ENCODE measurements at regions not wholly inside any gene's neighbourhood (a gene's known extent, or its start where the extent isn't known, plus 50 kb on each side); places are given as distances from the start of the nearest gene placed in this dataset.
"Not testable (repeated sequence)": the region's sequence is repeated elsewhere in the genome, so short reads cannot be mapped to it uniquely, and the experiment has no call there.

GRCh38 chr2:16240402-16240801, 300.1 kb downstream of the MYCN start:
- Mint-ChIP-seq H3K36me3 (ENCODE audit: unreplicated experiment) (peaks cover 2% of the 10 kb centered on the region), H3K9me3 (ENCODE audit: unreplicated experiment) (no peaks in the 10 kb centered on the region), H3K4me3 (ENCODE audit: unreplicated experiment) (no peak overlapping the region), H3K27me3 (ENCODE audit: unreplicated experiment) (peaks cover 3% of the 10 kb centered on the region), H3K27ac (ENCODE audit: unreplicated experiment) (no peak overlapping the region), H3K4me1 (ENCODE audit: low read depth, unreplicated experiment) (peaks cover 4% of the 10 kb centered on the region)
- TF ChIP-seq, protein P1, sequence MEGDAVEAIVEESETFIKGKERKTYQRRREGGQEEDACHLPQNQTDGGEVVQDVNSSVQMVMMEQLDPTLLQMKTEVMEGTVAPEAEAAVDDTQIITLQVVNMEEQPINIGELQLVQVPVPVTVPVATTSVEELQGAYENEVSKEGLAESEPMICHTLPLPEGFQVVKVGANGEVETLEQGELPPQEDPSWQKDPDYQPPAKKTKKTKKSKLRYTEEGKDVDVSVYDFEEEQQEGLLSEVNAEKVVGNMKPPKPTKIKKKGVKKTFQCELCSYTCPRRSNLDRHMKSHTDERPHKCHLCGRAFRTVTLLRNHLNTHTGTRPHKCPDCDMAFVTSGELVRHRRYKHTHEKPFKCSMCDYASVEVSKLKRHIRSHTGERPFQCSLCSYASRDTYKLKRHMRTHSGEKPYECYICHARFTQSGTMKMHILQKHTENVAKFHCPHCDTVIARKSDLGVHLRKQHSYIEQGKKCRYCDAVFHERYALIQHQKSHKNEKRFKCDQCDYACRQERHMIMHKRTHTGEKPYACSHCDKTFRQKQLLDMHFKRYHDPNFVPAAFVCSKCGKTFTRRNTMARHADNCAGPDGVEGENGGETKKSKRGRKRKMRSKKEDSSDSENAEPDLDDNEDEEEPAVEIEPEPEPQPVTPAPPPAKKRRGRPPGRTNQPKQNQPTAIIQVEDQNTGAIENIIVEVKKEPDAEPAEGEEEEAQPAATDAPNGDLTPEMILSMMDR (IDR thresholded peaks at IDR 0.05; ENCODE audit: partially characterized antibody, unreplicated experiment): no peak
- DNase-seq: no peak

DNA sequence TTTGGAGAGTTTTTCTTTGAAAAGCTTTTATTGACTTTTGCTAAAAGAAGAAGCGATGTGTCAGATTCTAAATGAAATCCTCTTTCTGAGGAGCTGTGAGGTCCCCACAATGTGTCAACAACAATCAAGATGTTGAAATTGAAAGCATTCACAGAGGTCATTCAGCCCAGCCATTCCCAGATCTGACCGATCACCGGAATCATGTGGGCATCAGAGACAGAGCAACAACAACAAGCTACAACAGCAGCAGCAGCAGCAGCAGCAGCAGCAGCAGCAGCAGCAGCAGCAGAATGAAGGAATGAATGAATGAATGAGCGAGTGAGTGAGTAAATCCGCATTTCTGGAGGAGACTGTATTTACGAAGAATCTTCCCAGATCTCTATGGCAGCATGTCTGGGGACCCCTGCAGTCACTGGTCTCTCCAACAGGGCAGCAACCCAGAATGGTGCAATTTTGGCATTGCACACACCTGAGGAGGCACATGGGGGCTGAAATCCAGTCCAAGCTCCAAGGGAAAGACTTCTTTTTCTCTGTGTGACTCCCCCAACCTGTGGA, 299.0 kb downstream of the MYCN start:
- H3K4me1 Mint-ChIP-seq (ENCODE audit: low read depth, unreplicated experiment): peaks cover 7% of the 10 kb centered on the region
- peaks cover 5% of the 10 kb centered on the region for H3K36me3 Mint-ChIP-seq (ENCODE audit: unreplicated experiment)
- H3K27me3 Mint-ChIP-seq (ENCODE audit: unreplicated experiment): no peaks in the 10 kb centered on the region
- H3K9me3 Mint-ChIP-seq (ENCODE audit: unreplicated experiment): peaks cover 2% of the 10 kb centered on the region
- DNase-seq: no peak
- no peak overlapping the region for H3K27ac Mint-ChIP-seq (ENCODE audit: unreplicated experiment)
- TF ChIP-seq, protein P1 (IDR thresholded peaks at IDR 0.05; ENCODE audit: partially characterized antibody, unreplicated experiment): no peak
- no peak overlapping the region for H3K4me3 Mint-ChIP-seq (ENCODE audit: unreplicated experiment)

DNA sequence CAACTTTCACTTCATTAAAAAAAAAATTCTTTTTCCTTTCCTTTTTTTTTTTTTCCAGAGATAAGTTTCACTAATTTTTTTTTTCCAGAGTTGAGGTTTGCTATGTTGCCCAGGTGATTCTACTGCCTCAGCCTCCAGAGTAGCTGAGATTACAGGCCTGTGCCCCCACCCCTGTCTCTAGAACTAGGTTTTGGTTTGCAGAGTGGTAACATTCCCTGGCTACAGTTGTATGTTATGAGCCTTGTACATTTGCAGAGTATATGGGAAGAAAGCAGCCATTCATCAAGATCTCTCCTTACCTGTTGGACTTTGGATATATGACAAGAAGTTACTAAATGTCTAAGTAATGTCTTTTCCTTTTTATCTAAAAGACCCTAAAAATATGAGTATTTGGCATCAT, 298.4 kb downstream of the MYCN start:
- TF ChIP-seq, protein P1 (IDR thresholded peaks at IDR 0.05; ENCODE audit: partially characterized antibody, unreplicated experiment): no peak
- no peak overlapping the region for H3K27ac Mint-ChIP-seq (ENCODE audit: unreplicated experiment)
- no peak overlapping the region for H3K4me3 Mint-ChIP-seq (ENCODE audit: unreplicated experiment)
- peaks cover 5% of the 10 kb centered on the region for H3K36me3 Mint-ChIP-seq (ENCODE audit: unreplicated experiment)
- no peaks in the 10 kb centered on the region for H3K27me3 Mint-ChIP-seq (ENCODE audit: unreplicated experiment)
- DNase-seq: no peak
- peaks cover 2% of the 10 kb centered on the region for H3K9me3 Mint-ChIP-seq (ENCODE audit: unreplicated experiment)
- H3K4me1 Mint-ChIP-seq (ENCODE audit: low read depth, unreplicated experiment): peaks cover 7% of the 10 kb centered on the region

DNA sequence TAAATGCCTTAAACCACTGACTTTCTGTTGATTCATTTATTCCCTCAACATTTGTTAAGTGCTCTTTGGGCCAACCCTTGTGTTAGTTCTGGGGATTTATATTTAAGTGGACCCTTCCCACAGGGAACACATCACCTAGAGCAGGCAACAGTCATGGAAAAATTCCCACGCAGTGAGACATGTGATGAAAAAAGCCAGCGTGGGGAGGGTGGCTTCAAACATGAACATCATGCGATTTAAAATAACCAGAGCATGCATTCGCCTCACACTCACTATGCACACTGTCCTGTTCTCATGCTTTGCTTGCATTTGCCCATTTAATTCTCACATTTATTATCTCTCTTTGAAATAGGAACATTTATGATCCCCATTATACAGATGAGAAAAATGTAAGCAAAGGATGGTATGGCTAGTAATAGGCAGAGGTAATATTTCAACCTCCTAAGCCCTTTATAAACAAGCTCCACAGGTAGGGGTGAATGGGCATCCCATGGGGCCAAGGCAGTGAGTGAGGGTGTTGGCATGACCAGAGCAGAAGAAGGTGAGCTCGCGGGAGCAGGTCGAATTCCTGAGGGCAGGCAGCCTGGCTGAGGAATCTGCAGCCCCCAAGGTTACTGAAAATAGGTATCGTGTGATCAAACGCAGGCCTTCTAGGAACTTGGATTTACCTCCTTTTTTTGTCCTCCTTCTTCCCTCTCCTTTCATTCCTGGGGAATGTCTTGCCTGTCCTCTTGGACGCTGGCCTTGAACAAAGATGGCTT, 297.8 kb downstream of the MYCN start:
- DNase-seq: no peak
- H3K27ac Mint-ChIP-seq (ENCODE audit: unreplicated experiment): no peak overlapping the region
- H3K9me3 Mint-ChIP-seq (ENCODE audit: unreplicated experiment): peaks cover 2% of the 10 kb centered on the region
- no peak overlapping the region for H3K4me3 Mint-ChIP-seq (ENCODE audit: unreplicated experiment)
- H3K36me3 Mint-ChIP-seq (ENCODE audit: unreplicated experiment): peaks cover 5% of the 10 kb centered on the region
- peaks cover 7% of the 10 kb centered on the region for H3K4me1 Mint-ChIP-seq (ENCODE audit: low read depth, unreplicated experiment)
- TF ChIP-seq, protein P1 (IDR thresholded peaks at IDR 0.05; ENCODE audit: partially characterized antibody, unreplicated experiment): no peak
- no peaks in the 10 kb centered on the region for H3K27me3 Mint-ChIP-seq (ENCODE audit: unreplicated experiment)

- H3K27ac Mint-ChIP-seq (ENCODE audit: unreplicated experiment): no peak overlapping the region
Observed at GRCh38 chr2:16235747-16236146, 295.4 kb downstream of the MYCN start.

GRCh38 chr2:16235291-16235690, 294.9 kb downstream of the MYCN start:
- DNase-seq; H3K4me3 Mint-ChIP-seq (ENCODE audit: unreplicated experiment); H3K27ac Mint-ChIP-seq (ENCODE audit: unreplicated experiment); H3K9me3 Mint-ChIP-seq (ENCODE audit: unreplicated experiment); H3K36me3 Mint-ChIP-seq (ENCODE audit: unreplicated experiment); H3K27me3 Mint-ChIP-seq (ENCODE audit: unreplicated experiment); H3K4me1 Mint-ChIP-seq (ENCODE audit: low read depth, unreplicated experiment): not testable (repeated sequence)

More at GRCh38 chr2:16235747-16236146, 295.4 kb downstream of the MYCN start:
- no peaks in the 10 kb centered on the region for H3K27me3 Mint-ChIP-seq (ENCODE audit: unreplicated experiment)
- H3K36me3 Mint-ChIP-seq (ENCODE audit: unreplicated experiment): peaks cover 5% of the 10 kb centered on the region
- H3K4me3 Mint-ChIP-seq (ENCODE audit: unreplicated experiment): no peak overlapping the region
- TF ChIP-seq, protein P1 (IDR thresholded peaks at IDR 0.05; ENCODE audit: partially characterized antibody, unreplicated experiment): no peak
- peaks cover 7% of the 10 kb centered on the region for H3K4me1 Mint-ChIP-seq (ENCODE audit: low read depth, unreplicated experiment)
- peaks cover 2% of the 10 kb centered on the region for H3K9me3 Mint-ChIP-seq (ENCODE audit: unreplicated experiment)
- no peak for DNase-seq
